NCI-H1436 (cell line): ENCODE measurements at regions not wholly inside any gene's neighbourhood (a gene's known extent, or its start where the extent isn't known, plus 50 kb on each side); places are given as distances from the start of the nearest gene placed in this dataset.
A peak's percentile ranks its signal among the peaks of the same experiment; 100 is the strongest.

ENCODE experiments used
- DNase-seq: peaks from one replicate; lab custom pipeline; 2025; lab: John Stamatoyannopoulos, UW

DNA sequence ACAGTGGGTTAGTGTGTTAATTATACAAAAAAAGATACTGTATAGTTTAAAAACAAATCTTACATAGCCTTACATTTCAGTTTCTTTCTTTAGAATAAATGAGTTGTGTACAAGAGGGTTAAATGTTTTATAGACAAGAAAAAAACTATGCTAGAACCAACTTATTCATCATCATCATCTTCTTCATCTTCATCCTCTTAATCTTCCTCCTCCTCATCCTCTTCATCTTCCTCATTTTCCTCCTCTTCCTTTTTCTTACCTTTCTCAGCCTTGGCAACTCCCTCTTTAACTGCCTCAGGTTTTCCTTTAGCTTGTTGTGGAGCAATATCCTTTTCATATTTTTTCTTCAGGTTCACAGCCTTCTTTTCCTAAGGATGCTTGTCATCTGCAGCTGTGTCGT lies 53.7 kb downstream of the RPS12 start:
- DNase-seq: no peak

DNA sequence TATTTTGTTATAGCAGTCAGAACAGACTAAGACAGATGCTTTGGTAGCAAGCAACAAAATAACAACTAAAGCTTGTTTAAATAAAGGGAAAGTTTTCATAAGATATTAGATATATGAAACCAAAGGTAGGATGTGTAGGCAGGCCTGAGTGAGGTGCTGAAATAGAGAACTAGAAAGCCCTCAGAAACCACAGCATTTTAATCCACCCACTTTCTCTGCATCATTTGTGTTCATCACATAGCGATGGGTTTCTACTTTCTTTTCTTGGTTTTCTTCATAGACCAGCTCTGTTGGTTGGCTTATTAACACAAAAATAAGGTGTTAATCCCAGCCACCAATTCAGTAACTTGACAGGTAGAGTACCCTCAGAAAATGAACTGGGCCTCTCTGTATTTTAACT lies 58.6 kb downstream of the RPS12 start:
- DNase-seq: no peak

DNA sequence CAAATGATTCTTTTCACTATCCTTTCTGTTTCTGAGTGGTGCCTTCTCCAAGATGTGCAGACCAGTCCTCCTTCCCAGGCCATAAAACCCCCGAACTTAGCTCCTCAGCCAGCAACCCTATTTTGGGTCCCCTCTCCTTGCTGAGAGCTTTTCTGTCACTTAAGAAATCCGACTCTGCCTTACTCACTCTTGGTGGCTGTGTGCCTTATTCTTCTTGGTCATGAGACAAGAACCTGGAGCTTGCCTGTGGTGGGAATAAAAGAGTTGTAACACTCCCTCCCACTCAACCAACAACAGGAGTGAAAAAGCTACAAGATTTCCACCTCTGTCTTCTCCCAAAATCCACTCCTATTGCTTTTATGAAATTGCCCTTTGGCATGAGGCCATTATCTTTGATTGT lies 62.6 kb downstream of the RPS12 start:
- no peak for DNase-seq

GRCh38 chr6:132887204-132887603 lies 72.8 kb downstream of the RPS12 start:
- no peak for DNase-seq

GRCh38 chr6:132888701-132889100 lies 74.3 kb downstream of the RPS12 start:
- no peak for DNase-seq

DNA sequence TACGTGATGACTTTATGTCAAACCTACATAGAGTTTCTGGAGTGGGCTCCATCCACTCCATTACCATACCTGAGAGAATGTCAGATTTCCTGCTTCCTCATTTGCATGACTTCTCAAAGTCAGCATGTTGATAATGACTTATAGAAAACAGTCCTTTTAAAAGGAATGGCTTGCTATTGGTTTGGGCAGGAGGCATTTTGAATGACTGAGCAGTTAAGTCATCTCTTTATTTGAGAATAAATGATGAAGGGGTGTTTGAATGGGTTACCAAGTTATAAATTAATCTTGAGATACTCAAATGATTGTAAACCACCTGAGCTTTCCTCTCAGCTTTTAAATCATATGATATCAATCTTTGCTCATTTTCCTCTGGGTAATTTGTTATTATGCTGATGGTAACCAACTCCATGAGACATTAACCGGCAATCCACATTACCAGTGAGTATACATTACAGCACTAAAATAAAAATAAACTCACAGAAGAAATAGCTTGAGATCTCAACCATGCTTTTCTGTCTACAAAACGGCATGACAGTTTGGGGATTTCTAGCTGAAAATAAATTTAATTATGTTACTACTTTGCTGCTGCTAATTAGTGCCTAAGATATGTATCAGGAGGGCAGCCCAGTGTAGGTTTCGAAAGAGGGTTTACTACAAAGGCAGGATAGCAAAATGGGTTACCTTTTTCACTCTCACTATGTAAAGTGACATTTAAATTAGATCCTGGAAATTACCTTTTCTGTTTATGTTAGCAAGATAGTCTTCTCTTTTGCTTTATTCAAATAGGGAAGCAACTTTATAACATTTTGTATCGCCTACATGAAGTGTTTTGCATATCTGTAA lies 78.8 kb downstream of the RPS12 start:
- no peak for DNase-seq

- no peak for DNase-seq
These were observed 79.6 kb downstream of the RPS12 start for GRCh38 chr6:132893772-132894490.

DNA sequence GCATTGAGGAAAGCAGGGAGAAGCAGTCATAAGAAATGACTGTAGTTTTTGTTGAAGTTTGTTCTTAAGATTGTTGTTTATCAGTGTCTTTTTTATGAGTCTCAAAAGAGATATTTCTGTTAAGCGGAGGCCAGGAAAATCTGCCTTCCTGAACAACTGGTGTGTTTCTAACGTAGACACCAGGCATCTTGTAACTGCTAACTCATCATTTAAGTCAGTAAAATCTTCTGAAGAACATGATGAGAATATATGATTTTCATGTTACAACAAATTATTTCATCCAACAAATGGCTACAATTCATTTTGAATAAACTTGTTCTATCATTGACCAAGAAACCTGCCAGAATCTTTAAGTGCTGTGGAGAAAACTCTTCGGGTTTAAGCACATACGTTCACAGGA lies 84.0 kb downstream of the RPS12 start:
- DNase-seq: no peak

DNA sequence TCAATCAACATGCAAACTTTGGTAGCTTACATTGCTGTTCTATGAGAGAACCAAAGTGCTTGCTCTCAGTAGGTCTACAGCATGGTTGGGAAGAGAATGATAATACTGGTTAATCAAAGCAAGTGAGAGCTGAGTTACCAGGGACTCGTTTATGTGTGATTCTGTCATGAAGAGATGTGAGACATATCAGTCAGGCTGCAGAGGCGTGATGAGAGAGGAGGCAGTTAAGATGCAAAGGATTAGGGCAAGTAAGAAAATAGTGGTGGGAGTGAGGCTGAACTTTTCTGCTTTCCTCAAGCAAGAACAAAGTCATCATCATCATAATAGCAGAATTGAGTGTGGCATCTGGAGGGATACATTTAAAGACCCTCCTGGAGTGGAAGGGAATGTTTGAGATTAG lies 86.5 kb downstream of the RPS12 start:
- no peak for DNase-seq

DNA sequence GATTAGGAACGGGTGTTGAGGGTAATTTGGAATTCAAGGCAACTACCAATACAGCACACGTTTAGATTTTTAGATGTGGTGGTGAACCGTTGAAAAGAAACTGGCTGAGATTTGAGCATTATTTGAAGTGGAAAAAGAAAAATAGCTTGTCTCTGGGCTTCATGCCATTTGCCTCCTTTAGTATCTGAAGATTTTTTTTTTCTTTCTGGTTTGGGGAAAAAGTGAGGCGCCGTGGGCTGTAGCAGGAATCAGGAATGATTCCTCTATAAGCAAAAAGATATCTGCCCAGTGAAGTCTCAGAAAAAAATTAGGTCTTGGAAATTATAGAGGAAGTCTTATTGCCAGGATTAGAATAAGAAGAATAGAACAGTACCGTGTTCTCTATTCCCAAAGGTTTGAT lies 88.5 kb downstream of the RPS12 start:
- no peak for DNase-seq

- DNase-seq: no peak
These were observed 92.9 kb downstream of the RPS12 start for GRCh38 chr6:132907231-132907630.

GRCh38 chr6:132907914-132908313 lies 93.5 kb downstream of the RPS12 start:
- DNase-seq: no peak

DNA sequence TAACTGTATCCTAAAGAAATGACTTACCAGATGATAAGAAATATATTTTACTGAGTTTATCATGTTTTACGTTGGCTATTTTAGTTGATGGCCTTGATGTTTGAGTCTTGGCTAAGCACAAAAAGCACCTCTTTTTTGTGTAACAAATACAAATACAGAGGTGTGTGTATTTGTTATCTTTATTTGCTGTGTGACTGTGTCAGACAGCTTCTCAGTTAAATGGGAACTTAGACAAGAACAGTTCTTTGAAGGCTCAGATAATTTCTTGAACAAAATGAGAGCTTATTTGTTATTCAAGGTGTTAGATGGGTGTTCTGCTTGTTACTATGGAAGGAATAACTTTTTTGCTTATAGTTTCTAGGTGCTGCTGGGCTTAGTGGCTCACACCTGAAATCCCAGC lies 95.4 kb downstream of the RPS12 start:
- DNase-seq: no peak

- no peak for DNase-seq
These were observed 96.4 kb downstream of the RPS12 start for GRCh38 chr6:132910759-132911158.

- DNase-seq: no peak
These were observed 104.9 kb downstream of the RPS12 start for GRCh38 chr6:132919045-132919860.

GRCh38 chr6:132927713-132928112 lies 113.3 kb downstream of the RPS12 start:
- DNase-seq: no peak

DNA sequence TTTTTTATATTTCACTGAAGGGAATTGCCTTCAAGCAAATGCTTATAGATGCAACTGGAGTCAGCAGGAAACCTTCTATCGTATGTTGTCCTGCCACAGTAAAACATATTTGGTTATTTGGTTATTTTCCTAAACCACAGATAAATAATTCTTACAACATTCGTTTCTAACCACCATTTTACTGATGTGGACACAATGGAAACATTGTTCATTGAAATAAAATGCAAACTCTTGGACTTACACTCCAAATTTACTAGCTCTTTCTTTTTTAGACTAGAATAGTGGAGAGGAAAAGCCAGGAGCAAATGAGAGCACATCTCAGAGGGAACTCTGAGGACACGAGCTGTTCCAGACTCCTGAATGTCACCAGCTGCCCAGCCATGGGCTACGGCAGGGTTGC lies 114.8 kb downstream of the RPS12 start:
- DNase-seq: no peak

DNA sequence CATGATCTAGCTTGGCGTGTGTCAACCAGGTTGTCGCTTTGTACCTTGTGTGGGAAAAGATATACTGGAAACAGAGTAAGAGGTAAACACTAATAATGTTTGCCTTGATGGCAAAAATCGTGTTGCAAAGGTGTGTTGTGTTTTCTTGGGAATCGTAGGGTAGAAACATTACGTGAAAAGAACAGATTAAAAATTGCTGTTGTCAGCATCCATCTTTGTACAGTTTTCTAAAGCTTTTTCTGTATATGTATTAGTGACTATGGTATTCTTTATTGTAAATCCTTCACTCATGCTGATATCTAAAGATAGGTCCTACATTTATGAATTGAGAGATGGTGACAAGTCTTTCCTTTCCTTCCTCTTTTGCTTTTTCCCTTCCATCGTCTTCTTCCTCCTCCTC lies 116.9 kb downstream of the RPS12 start:
- DNase-seq: no peak

- DNase-seq: no peak
These were observed 117.7 kb downstream of the RPS12 start for GRCh38 chr6:132931936-132932514.

GRCh38 chr6:132932588-132932987 lies 118.2 kb downstream of the RPS12 start:
- DNase-seq: peak; percentile 58

- peak; percentile 81 for DNase-seq
These were observed 118.7 kb downstream of the RPS12 start for GRCh38 chr6:132933090-132933489.

DNA sequence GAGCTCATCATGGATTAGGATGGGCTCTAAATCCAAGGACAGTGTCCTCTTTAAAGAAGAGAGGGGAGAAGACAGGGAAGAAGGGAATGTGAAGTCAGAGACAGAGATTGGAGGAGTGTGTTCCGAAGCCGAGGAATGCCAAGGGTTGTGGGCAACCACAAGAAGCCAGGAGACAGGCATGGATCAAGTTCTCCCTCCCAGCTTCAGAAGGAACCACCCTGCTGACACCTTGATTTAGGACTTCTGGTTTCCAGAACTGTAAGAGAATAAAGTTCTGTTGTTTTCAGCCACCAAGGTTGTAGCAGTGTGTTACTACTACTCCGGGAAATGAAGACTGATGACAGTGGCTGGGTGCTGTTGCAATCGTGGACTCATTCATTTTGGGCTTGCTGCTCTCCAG lies 120.1 kb downstream of the RPS12 start:
- DNase-seq: no peak
